HG03097 (cell line): ENCODE measurements at regions not wholly inside any gene's neighbourhood (a gene's known extent, or its start where the extent isn't known, plus 50 kb on each side); places are given as distances from the start of the nearest gene placed in this dataset.
"Not testable (repeated sequence)": the region's sequence is repeated elsewhere in the genome, so short reads cannot be mapped to it uniquely, and the experiment has no call there.

Experiments
- ATAC-seq: cut with Tn5 transposase; IDR thresholded peaks from one replicate; pipeline ENCODE4 v1.9.1; 2021; ENCODE audit not compliant: unreplicated experiment, low FRiP score

DNA sequence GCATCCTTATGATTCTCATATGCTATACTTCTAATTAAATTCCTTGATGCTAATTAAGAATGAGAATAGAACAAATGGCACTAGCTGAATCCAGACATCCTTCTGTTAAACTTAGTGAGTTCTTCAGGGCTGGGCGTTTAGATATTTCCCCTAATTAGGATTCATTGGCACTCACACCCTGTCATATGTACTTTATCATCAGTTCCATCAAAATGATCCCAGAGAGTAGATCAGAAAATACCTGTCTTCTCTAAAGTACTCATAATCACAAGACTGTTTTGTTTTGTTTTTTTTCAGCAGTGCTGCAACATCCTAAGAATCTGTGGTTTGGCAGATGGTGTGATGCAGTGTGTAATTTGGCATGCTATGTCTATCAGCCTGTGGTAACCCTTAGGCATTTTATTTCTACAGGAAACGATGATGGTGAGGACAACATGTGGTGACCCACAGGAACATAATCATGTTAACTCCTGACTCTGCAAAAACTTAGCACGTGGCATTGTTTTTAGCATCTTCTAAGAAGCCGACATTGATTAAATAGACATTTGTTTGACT, 2528.4 kb downstream of the ARAP2 start:
- no peak for ATAC-seq

DNA sequence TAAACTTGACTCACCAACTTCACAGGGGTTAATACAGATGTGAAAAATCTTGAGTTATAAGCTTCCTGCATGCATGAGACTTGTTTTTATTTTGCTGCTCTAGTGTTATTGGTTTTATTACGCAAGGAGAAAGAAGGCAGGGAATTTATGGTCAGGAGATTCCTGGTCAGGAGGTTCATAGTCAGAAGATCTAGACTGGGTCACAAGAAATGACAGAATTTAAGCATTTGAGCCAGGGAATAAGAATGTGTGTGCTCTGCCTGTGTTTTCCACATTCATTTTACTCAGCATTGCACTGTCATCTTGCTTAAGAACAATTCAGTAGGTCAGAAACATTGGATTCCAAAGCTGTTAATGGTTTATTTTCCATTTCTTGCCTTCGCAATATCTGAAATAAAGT, 2522.1 kb downstream of the ARAP2 start:
- ATAC-seq = no peak

DNA sequence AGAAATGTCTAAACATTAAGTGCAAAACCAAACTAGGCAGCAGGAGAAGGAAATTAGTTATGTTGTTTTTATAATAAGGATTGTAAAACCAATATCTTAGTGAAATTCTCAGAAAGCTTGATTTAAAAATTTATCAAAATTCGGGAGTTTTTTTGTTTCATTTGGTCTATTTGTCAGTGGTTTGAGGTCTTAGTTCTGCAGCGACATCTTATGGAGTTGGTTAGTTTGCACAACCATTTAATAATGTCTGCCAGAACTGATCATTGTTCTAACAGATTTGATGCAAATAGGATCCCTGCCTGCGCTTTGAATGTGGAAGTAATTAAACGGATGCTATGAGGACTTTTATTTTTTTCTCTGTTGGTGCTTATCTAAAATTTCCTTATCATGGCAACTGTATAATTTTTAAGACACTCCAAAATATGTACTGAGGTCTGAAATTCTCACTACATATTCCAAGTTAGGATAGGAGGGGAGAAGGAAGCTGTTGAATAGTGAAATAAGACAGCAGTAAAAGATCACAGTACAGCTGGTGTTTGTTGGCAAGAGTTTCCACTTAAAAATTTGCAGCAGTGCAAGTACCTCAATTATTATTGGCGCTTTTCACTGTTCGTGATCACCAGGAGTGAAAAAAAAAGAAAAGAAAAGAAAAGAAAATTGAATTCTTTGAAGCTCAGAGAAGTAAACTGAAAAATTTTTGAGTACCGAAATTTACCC, 2521.4 kb downstream of the ARAP2 start:
- ATAC-seq = no peak

DNA sequence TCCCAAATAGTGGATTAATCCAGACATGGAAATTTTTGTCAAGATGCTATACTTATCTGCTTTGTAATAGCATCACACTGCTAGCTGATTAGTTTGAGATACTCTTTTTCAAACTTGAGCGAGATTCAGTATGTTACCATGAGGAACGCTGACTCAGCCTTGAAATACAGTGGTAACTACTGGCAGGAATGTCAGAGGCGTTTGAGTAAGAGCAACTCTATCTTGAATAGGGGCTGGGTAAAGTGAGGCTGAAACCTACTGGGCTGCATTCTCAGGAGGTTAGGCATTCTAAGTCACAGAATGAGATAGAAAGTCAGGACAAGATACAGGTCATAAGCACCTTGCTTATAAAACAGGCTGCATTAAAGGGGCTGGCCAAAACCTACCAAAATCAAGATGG, 2519.6 kb downstream of the ARAP2 start:
- no peak for ATAC-seq

DNA sequence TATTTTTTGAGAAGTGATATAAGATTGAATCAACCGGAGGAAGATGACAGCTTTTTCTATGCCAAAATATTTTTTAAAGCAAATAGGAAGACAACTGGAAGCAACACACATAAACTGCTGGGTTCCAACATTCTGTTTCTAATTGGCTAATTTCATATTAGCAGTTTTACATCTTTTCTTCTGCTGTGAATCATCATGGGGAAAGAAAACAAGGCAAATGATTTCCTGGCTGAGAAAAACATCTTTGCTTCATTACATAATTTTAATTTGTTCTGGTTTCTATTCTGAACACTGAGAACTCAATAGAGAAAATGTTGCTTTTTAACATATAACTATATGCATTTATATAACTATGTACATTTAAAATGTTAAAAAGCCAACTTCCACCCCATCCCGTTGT, 2518.5 kb downstream of the ARAP2 start:
- no peak for ATAC-seq

DNA sequence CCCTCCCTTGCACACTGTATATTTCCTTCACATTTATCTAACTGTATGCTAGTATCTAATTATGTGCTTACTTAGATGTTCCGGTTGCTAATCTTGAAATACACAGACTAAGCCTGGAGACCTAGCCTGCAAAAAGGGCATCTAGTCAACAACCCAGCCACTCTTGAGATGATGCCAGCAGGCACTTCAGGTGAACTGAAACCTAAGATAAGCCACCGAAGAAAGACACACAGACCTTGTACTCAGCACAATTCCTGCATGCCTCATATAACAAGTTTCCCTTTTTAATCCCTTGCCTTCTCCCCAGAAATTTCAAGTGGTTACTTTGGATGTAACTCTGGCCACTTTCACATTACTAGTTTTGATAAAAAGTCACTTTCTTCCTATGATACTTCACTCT, 2506.6 kb downstream of the ARAP2 start:
- no peak for ATAC-seq

DNA sequence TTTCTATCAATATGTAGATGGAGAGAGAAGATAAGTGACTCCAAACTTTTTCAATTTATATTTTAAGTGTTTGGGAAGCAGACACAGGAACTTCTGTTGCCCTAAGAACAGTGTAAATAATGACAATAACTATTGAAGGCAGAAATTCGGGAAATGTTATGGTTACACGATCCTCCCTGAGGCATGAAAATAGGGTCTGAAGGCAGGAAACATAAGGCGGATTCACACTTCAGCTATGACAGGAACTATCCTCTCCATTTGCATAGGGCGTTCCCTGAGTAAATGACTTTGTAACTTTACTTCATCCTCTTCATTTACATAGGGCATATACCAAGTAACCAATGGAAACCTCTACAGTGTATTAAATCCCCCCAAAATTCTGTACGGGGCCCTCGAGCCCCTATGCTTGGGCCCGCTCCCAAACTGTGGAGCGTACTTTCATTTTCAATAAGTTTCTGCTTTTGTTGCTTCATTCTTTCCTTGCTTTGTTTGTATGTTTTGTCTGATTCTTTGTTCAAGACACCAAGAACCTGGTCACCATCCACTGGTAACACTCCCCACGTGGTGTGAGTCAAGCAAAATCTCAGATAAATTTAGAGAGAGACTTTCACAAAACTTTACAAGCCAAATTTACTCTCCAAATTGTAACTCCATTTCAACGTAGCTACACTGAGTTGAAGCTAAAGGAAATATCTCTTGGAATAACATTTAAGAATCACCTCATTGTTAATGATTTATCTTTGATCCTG, 2504.3 kb downstream of the ARAP2 start:
- ATAC-seq = no peak

DNA sequence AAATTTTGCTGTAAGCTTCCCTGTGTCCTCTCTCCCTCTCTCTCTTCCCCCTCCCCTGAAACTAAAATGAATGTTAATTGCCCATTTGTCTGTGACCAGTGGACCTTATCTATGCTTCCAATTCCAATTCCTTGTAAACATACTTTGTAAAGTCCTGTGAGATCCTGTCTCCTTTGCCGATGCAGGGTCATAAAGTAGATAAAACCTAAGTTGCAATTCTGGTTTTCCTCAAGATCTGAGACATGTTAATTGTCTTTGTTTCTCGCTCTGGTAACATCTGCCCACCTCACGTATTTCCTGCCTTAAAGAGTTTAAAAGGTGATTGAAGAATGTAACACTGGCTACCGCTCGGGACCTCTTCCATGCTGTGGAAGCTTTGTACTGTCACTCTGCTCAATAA, 2503.4 kb downstream of the ARAP2 start:
- not testable (repeated sequence) for ATAC-seq

DNA sequence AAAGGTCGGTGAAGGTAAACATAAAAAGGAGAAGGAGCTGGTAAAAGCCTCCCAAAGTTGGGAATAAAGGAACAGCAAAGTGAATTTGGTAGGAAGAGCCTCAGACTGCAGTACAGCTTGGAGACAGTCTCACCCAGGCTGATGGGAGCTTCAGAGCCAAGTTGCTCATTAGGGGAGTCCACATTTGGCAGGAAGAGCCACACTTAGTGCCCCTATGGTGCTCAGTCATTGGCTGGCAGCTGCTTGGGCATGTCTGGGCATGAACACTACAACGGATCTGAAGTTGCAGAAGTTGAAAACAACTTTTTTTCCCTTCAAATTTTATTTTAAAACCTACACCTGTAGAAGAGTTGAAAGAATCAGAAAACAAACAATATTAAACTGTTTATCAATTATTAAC, 2497.3 kb downstream of the ARAP2 start:
- no peak for ATAC-seq

DNA sequence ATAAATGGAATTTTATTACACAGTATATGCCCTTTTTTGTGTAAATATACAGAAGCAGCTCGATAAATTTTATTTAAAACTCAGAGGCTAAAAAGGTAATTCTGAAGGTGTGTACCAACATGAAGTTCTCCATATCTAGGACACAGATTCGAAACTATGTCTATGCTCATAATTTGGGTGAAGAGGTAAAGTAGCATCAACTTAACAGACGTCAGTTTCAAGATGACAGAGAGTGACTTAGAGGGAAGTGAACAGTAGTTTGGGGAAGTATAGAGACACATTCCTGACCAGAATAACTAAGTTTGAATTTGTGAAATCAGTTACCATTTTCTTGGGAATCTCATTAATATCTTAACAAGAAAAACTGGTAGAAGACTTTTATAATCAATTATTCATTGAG, 2493.3 kb downstream of the ARAP2 start:
- no peak for ATAC-seq

DNA sequence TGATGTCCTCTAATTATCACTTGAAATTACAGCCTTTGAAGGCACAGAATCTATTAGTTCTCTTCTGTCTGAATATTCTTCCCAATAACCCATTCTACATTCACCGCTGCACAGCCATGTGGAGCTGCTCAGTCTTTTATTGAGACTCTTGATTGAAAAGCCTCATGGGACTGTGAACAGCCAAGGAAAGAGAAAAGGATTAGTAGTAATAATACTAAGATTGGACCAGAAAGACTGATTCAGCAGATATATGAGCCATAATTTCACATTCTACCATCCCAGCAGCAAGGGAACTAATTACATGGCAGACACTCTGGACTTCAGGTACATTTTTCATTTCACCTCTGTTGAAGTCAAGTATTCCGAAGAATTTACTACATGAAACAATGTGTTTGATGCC, 2471.7 kb downstream of the ARAP2 start:
- ATAC-seq = no peak

DNA sequence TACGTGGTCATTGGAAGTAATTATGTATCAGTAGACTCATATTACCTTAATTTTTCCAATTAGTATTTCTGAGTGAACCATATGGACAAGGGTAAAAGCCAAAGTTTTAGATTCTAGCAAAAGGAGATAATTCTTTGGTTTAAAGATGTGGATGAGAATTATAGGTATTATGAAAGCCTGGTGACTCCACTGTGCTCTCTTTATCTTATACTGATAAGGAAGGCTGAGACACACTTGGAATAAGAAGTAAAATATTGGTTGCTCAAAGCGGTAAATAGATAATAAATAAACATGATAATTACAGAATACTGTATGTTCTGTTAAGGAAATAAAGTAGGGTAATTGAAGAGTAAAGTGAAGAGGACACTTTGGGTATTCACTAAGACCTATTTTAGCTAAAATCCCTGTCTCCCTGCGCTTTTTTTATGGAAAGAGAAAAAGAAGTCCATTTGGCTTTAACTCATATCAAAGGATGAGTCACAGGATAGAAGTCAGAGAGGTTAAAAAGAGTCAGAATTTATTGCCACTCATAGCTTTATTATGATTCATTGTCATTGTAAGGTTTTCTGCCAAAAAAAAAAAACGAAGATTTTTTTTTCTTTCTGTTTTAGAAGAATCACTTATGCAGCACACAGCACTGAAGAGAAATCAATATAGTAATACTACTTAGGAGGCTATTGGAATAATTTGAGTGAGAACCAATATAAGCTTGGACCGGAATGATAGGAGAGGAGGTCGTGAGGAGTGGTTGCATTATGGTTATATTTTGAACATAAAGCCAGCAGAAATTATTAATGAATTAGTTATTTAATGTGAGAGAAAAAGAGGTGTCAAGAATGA, 2463.1 kb downstream of the ARAP2 start:
- no peak for ATAC-seq

DNA sequence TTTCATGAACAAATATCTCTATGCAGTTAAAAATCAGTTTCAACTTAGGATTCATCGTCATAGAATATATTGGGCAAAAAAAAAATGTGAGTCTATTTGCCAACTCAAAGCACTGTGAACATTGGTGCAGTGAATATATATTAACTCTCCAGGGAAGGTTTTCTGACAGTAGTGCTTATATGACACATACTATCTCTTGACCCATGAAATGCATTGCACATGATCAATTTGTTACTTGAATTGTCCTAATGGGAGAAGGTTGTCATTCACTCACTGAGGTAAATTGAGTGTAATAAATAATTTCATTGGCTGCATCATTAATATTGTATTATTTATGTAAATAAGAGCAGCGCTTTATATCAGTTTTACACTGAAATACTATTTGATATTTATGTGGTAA, 2458.5 kb downstream of the ARAP2 start:
- ATAC-seq = no peak

DNA sequence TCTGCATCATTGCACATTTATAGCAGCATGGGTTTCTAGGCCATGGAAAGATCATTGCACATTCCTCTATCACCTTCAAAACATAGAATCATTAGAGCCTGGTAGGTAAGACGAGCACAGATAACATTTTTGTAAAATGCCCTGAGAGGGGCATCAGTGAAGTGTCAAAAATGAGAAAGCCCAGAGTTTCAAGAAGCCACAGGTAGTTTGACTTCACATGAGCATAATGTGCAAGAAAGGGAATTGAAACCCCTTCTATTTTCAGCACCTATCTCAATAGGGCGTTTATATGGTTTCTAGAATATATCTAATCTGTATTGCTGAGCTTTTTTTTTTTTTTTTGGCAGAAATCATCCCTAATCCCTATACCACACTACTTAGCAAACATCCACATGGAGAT, 2441.7 kb downstream of the ARAP2 start:
- no peak for ATAC-seq

DNA sequence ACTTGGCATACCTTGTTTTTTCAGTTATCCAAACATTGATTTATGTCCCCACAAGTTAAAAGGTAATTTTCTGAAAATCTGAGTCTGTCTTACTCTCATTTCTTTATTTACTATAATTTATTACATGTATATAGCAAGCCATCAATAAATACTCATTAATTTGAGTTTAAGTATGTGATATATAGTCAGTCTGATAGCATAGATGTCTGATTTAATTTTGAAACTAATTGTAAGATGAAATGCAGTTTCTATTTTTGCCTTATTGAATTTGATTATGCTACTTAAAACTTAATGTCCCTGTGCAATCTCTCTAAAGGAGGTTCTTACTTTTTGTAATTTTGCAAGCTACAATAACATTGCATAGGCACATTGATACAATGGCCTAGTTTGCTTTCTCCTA, 2418.6 kb downstream of the ARAP2 start:
- ATAC-seq = no peak

DNA sequence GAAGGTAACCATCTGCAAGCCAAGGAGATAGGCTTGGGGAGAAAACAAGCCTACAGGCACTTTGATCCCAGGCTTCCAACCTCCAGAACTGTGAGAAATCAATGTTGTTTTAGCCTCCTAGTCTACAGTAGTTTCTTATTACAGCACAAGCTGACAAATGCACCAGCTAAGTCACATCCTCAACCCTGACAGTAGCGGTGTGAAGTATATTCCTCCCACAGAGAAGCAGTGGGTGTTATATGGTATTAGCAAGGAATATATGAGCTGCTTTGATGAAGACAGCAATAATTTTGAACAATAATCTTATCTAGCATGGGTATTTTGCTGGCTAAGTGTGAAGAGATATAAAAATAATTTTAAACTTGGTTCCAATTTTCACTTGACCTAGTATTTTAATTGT, 2415.0 kb downstream of the ARAP2 start:
- not testable (repeated sequence) for ATAC-seq

DNA sequence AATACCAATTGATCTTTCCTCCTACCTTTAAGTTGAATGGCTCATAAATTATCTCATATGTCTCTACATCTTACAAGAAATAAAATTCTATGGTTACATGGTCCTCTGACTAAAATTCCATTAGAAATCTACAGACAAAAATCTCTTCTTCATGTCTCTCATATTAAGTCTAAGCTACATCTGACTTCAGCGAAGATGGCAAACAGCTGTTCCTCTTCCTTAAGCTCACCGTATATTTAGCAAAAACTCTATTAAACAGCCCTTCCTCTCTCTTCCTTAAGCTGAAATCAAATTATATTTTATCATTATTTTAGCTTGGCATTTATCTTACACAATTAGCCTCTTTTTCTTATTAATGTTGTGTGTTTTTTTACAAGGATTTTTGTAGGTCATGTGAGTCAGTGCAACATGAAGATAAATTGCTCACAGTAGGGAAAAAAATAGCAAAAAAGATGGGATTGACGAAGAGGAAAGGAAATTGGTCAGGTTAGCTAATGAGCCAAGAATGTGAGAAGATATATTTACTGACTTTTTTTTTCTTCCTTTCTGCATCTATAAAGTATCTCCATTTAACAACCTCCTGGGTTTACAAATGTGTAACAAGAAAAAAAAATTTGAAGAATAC, 2412.8 kb downstream of the ARAP2 start:
- ATAC-seq = no peak

DNA sequence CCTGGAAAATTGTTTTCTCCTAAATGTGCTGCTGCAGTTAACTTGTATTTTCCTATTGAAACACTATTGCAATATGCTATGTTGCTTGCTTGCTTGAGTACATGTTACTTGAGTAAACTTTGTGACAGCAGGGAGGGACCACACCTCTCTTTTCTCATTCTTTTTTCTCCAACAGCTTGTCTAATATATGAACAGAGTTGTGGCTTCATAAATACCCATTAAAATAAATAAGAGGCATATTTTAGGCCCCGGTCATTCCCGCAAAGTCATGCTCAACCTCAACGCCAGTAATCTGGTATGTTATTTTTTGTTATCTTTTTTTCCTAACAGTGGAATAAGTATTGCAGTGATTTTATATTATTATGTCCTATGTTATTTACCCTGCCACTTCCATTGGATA, 2408.6 kb downstream of the ARAP2 start:
- ATAC-seq = not testable (repeated sequence)

DNA sequence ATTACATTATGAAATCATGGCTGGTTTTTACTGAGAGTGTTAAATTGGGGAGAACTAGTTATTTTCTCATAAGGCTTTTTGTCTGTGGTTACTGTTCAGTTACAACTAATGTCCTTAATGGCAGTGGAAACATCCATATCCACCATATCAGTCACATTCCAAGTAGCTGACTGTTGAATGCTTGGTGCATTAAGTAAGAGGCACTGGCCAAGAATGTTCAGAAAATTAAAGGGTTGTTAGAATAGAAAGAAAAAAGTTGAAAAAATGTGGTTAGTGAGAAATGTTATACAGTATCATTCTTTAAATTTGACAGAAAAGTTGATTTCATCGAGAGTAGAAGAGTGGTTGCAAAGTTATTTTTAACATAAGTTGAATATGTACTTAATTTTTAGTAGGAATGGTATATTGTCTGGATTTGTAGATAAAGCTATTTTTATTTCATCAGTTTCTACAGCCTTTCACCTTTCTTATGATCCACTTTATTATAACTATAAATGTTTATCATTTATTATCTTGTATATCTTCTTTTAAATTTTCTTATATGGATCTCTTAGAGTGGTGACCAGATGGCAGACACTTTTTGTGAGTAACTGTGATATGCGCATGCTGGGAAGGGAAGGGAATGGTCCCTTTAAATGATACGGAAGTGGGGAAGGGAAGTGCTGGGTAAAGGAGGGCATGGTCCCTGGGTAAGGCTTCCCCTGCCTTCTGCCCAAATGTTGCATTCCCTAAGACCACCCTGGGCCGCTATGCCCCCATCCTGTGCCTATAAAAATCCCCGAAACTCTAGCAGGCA, 2407.1 kb downstream of the ARAP2 start:
- no peak for ATAC-seq

DNA sequence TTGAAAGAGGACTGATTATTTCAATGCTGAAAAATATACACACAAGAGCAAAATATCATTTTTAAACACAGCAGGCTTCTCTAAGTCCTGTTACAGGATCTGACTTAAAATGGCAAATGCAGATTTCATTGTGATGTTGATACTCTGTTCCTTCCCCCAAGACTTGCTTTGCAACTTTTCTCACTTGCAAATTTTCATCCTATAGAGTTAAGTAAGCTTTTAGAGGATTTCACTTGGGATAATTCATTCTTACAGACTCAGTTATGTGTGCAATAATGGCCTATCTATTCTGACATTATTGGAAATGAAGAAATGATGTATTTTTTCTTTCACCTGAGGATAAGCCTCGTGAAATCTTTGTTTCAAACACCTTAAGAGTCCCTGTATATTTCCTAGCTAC, 2403.2 kb downstream of the ARAP2 start:
- no peak for ATAC-seq
